ENCODE measurements at regions not wholly inside any gene's neighbourhood (a gene's known extent, or its start where the extent isn't known, plus 50 kb on each side); places are given as distances from the start of the nearest gene placed in this dataset.
A peak's percentile ranks its signal among the peaks of the same experiment; 100 is the strongest.

- TF ChIP-seq, protein P1, sequence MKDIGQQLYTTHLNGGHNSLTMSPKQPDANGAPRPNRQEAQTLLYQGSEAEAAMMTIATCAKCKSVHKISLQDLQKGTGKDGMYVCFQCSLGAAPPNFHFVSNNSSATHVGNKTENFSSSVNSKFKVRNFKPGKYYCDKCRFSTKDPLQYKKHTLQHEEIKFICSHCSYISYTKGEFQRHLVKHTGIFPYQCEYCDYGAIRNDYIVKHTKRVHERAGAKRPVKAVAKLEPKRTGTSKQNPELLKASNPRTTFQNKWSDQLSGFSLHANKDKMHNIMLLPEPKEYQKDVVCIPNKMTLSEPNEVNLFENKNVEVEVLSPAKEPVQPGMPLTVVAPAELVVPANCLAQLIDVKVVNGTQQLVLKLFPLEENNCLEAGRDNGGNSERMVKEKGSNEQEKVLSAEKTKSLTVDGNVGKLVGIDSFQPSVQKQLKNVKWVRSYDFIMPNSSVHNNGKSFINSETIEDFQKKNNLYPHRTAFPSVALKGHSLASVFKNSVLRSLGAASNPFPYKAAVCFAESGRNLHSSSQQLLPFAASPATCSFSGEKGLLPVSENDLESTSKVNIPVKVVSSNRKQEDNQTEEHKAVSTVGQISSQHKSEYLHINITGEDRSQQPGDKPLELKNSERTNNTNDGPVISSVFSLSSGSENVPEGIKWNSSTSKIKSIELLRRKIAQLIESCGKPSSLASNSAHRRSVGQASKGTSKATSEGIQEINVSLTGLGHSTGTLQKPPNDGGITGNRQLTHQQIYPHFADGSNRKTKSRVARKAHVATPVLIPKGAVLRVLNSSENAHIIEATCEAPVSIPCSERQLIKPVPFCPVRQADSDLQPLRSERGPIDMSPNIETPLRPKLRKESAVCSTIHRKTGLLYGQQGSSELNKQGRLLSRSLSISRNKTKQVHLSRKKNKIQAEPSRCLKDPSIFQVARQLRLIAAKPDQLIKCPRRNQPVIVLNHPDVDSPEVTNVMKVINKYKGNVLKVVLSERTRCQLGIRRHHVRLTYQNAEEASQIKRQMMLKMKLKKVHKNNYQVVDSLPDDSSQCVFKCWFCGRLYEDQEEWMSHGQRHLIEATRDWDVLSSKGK (CRISPR knock-in tag; IDR thresholded peaks at IDR 0.05), result no peak
- no peak for TF ChIP-seq MTA1 (IDR thresholded peaks at IDR 0.05; ENCODE audit: borderline replicate concordance)
- TF ChIP-seq USF1 (CRISPR knock-in tag; IDR thresholded peaks at IDR 0.05), result peak; percentile 64
- no peak for TF ChIP-seq CBFA2T3 (IDR thresholded peaks at IDR 0.05)
- peak; percentile 86 for TF ChIP-seq RAD51 (IDR thresholded peaks at IDR 0.05; ENCODE audit: borderline replicate concordance, low read depth)
- peak; percentile 36; the same call in 1 of the 2 replicates for TF ChIP-seq CBFA2T2 (conservative IDR thresholded peaks at IDR 0.05)
- TF ChIP-seq SRSF1 (IDR thresholded peaks at IDR 0.05; ENCODE audit: low read depth, low read length), result no peak
- TF ChIP-seq RAD21 (CRISPR knock-in tag; conservative IDR thresholded peaks at IDR 0.05 in 1 of 2, IDR thresholded peaks at IDR 0.05 in 1 of 2), result peak; percentile 9 to 61; a peak in 2 of 4 replicates
Measured at GRCh38 chr3:139187648-139188047, 143.0 kb upstream of the PRR23C start (continued).
